HCT116 (cell line): ENCODE measurements at regions not wholly inside any gene's neighbourhood (a gene's known extent, or its start where the extent isn't known, plus 50 kb on each side); places are given as distances from the start of the nearest gene placed in this dataset.

Source experiments
- ATAC-seq: fragments of 200-7000 bp; cut with Tn5 transposase; 2 replicates; pipeline ENCODE4 v1.9.1; 2020; ENCODE audit warnings: mild to moderate bottlenecking, moderate library complexity
- BruUV-seq: library from RNA; stranded (reverse); fragments of 400-500 nt; replicated peaks from 2 replicates; lab custom pipeline; 2021; lab: Mats Ljungman, UMichigan
- CTCF ChIA-PET: fragments of 300-600 bp; sonication (Branson Sonifier 250); formaldehyde crosslinking; loops from one replicate; lab custom pipeline; 2021; ENCODE audit warnings: antibody characterized with exemption; lab: Charles Lee
- POLR2A ChIA-PET: fragments of 300-600, 350-600 bp; sonication (Branson Sonifier 250); formaldehyde crosslinking; loops from one replicate; lab custom pipeline; 2021; ENCODE audit warnings: antibody characterized with exemption; lab: Charles Lee
- RAD21 ChIA-PET, 2 experiments: fragments of 300-600 bp; sonication (Branson Sonifier 250); formaldehyde crosslinking; loops; one replicate each; lab custom pipeline; 2023; ENCODE audit warnings: low total read pairs in 2 of 2; ENCODE audit not compliant: uncharacterized antibody in 2 of 2, unreplicated experiment in 2 of 2, low non-redundant PET in 1 of 2; lab: Charles Lee
- DNase-seq: peaks from one replicate; pipeline ENCODE4 v3.0.0-alpha.2; 2010; ENCODE audit warnings: low read depth, low spot score
- H2AFZ ChIP-seq: fragments of 200-600 bp; shearing (Covaris generic), sonication (generic); 2 replicates; pipeline ENCODE4 v1.6.1; 2017; ENCODE audit warnings: low read depth, mixed run types, mixed read lengths, antibody characterized with exemption, low read length; ENCODE audit not compliant: poor library complexity, severe bottlenecking
- H3K27ac ChIP-seq: 2 replicates; pipeline ENCODE4 v1.5.1; 2012; ENCODE audit warnings: low read depth, low read length
- H3K27me3 ChIP-seq: fragments of 200-600 bp; sonication (generic); 2 replicates; pipeline ENCODE4 v1.6.1; 2016; ENCODE audit warnings: mixed run types, low read length, mixed read lengths; ENCODE audit not compliant: insufficient read depth
- H3K36me3 ChIP-seq, 2 experiments: fragments of 200-500 bp in 1 of 2; fragments of 200-600 bp in 1 of 2; sonication (Bioruptor generic) in 1 of 2; sonication (generic) in 1 of 2; 2 replicates each; pipeline versions ENCODE4 v1.5.1 to v1.6.1; 2014 to 2016; ENCODE audit warnings: low read length in 2 of 2, inconsistent platforms in 1 of 2, mixed read lengths in 1 of 2, mixed run types in 1 of 2; ENCODE audit not compliant: insufficient read depth in 2 of 2, control insufficient read depth in 1 of 2
- H3K4me1 ChIP-seq, 2 experiments: fragments of 200-600 bp in 1 of 2; sonication (generic) in 1 of 2; 2 replicates each; pipeline versions ENCODE4 v1.5.1 to v1.6.1; 2012 to 2017; ENCODE audit warnings: low read length in 2 of 2, inconsistent platforms in 1 of 2, mild to moderate bottlenecking in 1 of 2, mixed read lengths in 1 of 2, mixed run types in 1 of 2, moderate library complexity in 1 of 2; ENCODE audit not compliant: insufficient read depth in 2 of 2, control insufficient read depth in 1 of 2
- H3K4me2 ChIP-seq: fragments of 200-600 bp; sonication (generic); 2 replicates; pipeline ENCODE4 v1.6.1; 2017; ENCODE audit warnings: mixed run types, low read length, mixed read lengths
- H3K4me3 ChIP-seq, 2 experiments: fragments of 200-600 bp in 1 of 2; sonication (generic) in 1 of 2; replicated peaks in 1 of 2; 2 replicates each; pipeline ENCODE4 v1.5.1; 2011 to 2016; ENCODE audit warnings: low read length in 2 of 2, control low read depth in 1 of 2, low read depth in 1 of 2, mild to moderate bottlenecking in 1 of 2, mixed read lengths in 1 of 2, mixed run types in 1 of 2
- H3K79me2 ChIP-seq: fragments of 200-600 bp; sonication (generic); 2 replicates; pipeline ENCODE4 v1.6.1; 2017; ENCODE audit warnings: mild to moderate bottlenecking, mixed run types, low read length, moderate library complexity, mixed read lengths; ENCODE audit not compliant: insufficient read depth
- H3K9ac ChIP-seq: fragments of 200-600 bp; sonication (generic); 2 replicates; pipeline ENCODE4 v1.6.1; 2016; ENCODE audit warnings: low read length, mixed read lengths
- H3K9me2 ChIP-seq: fragments of 200-600 bp; sonication (generic), shearing (Covaris generic); 2 replicates; pipeline ENCODE4 v1.6.1; 2017; ENCODE audit warnings: mixed run types, mild to moderate bottlenecking, moderate library complexity; ENCODE audit not compliant: insufficient read depth
- H3K9me3 ChIP-seq, 2 experiments: fragments of 200-500 bp in 1 of 2; fragments of 200-600 bp in 1 of 2; sonication (Bioruptor generic) in 1 of 2; sonication (generic) in 1 of 2; 2 replicates each; pipeline ENCODE4 v1.6.1; 2014 to 2017; ENCODE audit warnings: low read length in 2 of 2, mixed read lengths in 2 of 2, inconsistent platforms in 1 of 2, low read depth in 1 of 2, mild to moderate bottlenecking in 1 of 2, mixed run types in 1 of 2, moderate library complexity in 1 of 2; ENCODE audit not compliant: control insufficient read depth in 1 of 2, insufficient read depth in 1 of 2
- H4K20me1 ChIP-seq: fragments of 200-600 bp; sonication (generic), shearing (Covaris generic); 2 replicates; pipeline ENCODE4 v1.6.1; 2017; ENCODE audit warnings: mixed run types, mild to moderate bottlenecking, moderate library complexity; ENCODE audit not compliant: insufficient read depth
- CTCF ChIP-seq, 3 experiments: fragments of 200-600 bp in 1 of 3; sonication (generic) in 1 of 3; IDR thresholded peaks in 2 of 3; conservative IDR thresholded peaks in 1 of 3; 2 replicates each; pipeline ENCODE4 v1.5.1; 2012 to 2017; ENCODE audit warnings: low read depth in 2 of 3, low read length in 2 of 3, antibody characterized with exemption in 1 of 3, borderline replicate concordance in 1 of 3, control low read depth in 1 of 3, mild to moderate bottlenecking in 1 of 3, mixed read lengths in 1 of 3, mixed run types in 1 of 3, moderate library complexity in 1 of 3; ENCODE audit not compliant: insufficient read depth in 1 of 3
- EGR1 ChIP-seq: IDR thresholded peaks from 2 replicates; pipeline ENCODE4 v1.6.1; 2012; ENCODE audit warnings: low read depth
- ELF1 ChIP-seq: IDR thresholded peaks from 2 replicates; pipeline ENCODE4 v1.6.1; 2012; ENCODE audit warnings: low read depth, borderline replicate concordance
- EZH2 ChIP-seq: fragments of 200-600 bp; sonication (generic); IDR thresholded peaks from 2 replicates; pipeline ENCODE4 v1.6.1; 2017; ENCODE audit warnings: antibody characterized with exemption, mixed run types
- EZH2phosphoT487 ChIP-seq: fragments of 200-600 bp; IDR thresholded peaks from 2 replicates; pipeline ENCODE4 v1.6.1; 2018; ENCODE audit warnings: antibody characterized with exemption, borderline replicate concordance
- FOSL1 ChIP-seq: IDR thresholded peaks from 2 replicates; pipeline ENCODE4 v1.6.1; 2012; ENCODE audit warnings: low read depth
- MAX ChIP-seq: IDR thresholded peaks from 2 replicates; pipeline ENCODE4 v1.6.1; 2012
- POLR2A ChIP-seq: IDR thresholded peaks from 2 replicates; pipeline ENCODE4 v1.7.0; 2011; ENCODE audit warnings: borderline replicate concordance; ENCODE audit not compliant: insufficient read depth, insufficient read length; ENCODE audit errors: extremely low read depth
- REST ChIP-seq: IDR thresholded peaks from 2 replicates; pipeline ENCODE4 v1.6.1; 2012; ENCODE audit warnings: low read depth
- SIN3A ChIP-seq: IDR thresholded peaks from 2 replicates; pipeline ENCODE4 v1.6.1; 2012; ENCODE audit warnings: low read depth
- SP1 ChIP-seq: IDR thresholded peaks from 2 replicates; pipeline ENCODE4 v1.6.1; 2012; ENCODE audit warnings: low read depth
- SRF ChIP-seq: IDR thresholded peaks from 2 replicates; pipeline ENCODE4 v1.6.1; 2012; ENCODE audit warnings: low read depth
- TCF7L2 ChIP-seq: IDR thresholded peaks from 2 replicates; pipeline ENCODE4 v1.7.0; 2011; ENCODE audit warnings: borderline replicate concordance, inconsistent platforms; ENCODE audit not compliant: insufficient read depth, insufficient read length; ENCODE audit errors: extremely low read depth
- ZFX ChIP-seq: fragments of 450-650 bp; IDR thresholded peaks from 2 replicates; pipeline ENCODE4 v1.6.1; 2017
- ZNF274 ChIP-seq: fragments of 200-500 bp; sonication (Bioruptor generic); IDR thresholded peaks from 2 replicates; pipeline ENCODE4 v1.6.1; 2014; ENCODE audit warnings: mild to moderate bottlenecking, low read depth, low read length, inconsistent platforms
- intact Hi-C: fragments of 100-400 bp; cut with micrococcal nuclease; formaldehyde crosslinking; loops from 2 replicates; pipeline ENCODE4 v1.10.0; 2022

- Histone ChIP-seq H3K36me3 (no peaks in the 10 kb centered on the region; a peak in 1 of 4 replicates), H3K4me2 (no peak overlapping the region), H4K20me1 (no peaks in the 10 kb centered on the region), H3K9me3 (peaks cover 9 to 16% of the 10 kb centered on the region in 2 experiments; a peak in 2 of 4 replicates), H3K4me3 (no peak overlapping the region), H3K27ac (no peak overlapping the region), H3K4me1 (no peaks in the 10 kb centered on the region), H2AFZ (no peak overlapping the region), H3K9me2 (no peaks in the 10 kb centered on the region), H3K27me3 (no peaks in the 10 kb centered on the region), H3K79me2 (no peaks in the 10 kb centered on the region), H3K9ac (no peak overlapping the region)
- POLR2A ChIA-PET = no interaction called here
- ATAC-seq = no peak
- no peak for DNase-seq
- no peak for TF ChIP-seq CTCF (IDR thresholded peaks at IDR 0.05 in 2 of 3, conservative IDR thresholded peaks at IDR 0.05 in 1 of 3; ENCODE audit: borderline replicate concordance in 1 of 3, insufficient read depth in 1 of 3, low read depth in 2 of 3, low read length in 2 of 3)
- no peak for TF ChIP-seq REST
- no peak for TF ChIP-seq ZNF274
- no peak for TF ChIP-seq POLR2A
- no peak for TF ChIP-seq EZH2phosphoT487
- TF ChIP-seq MAX = no peak
- no peak for TF ChIP-seq FOSL1
- no peak for TF ChIP-seq ELF1
- TF ChIP-seq TCF7L2 = no peak
- no peak for TF ChIP-seq EGR1
- TF ChIP-seq SP1 = no peak
- TF ChIP-seq SRF = no peak
- TF ChIP-seq ZFX = no peak
- no peak for TF ChIP-seq SIN3A
- TF ChIP-seq EZH2 = no peak
- CTCF ChIA-PET = no interaction called here
- RAD21 ChIA-PET = no interaction called here
- intact Hi-C loops = no loop called here
- BruUV-seq = no TSS peak
These were observed 467.7 kb upstream of the FAT3 start for GRCh38 chr11:91756829-91757480.
